Adrenal gland (tissue), 9 donors: ENCODE measurements at regions not wholly inside any gene's neighbourhood (a gene's known extent, or its start where the extent isn't known, plus 50 kb on each side); places are given as distances from the start of the nearest gene placed in this dataset.

Source experiments
- DNase-seq, 7 donors: peaks; one replicate each; pipeline ENCODE4 v3.0.0-alpha.2; 2019 to 2020
- H3K27ac ChIP-seq, 5 donors: fragments of 200-600 bp; sonication (generic) in 4 of 5; 1 replicate in 3 of 5; 2 replicates in 2 of 5; pipeline versions ENCODE4 v1.5.1 to v1.8.0; 2016 to 2020; ENCODE audit warnings: mild to moderate bottlenecking in 1 of 5
- H3K27me3 ChIP-seq: fragments of 200-600 bp; 2 replicates; pipeline ENCODE4 v1.8.0; 2021
- H3K36me3 ChIP-seq, 2 donors: fragments of 200-600 bp; replicated peaks in 1 of 2; 1 replicate in 1 of 2; 2 replicates in 1 of 2; pipeline versions ENCODE4 v1.5.1 to v1.8.0; 2018 to 2022
- H3K4me1 ChIP-seq, 2 donors: fragments of 200-600 bp; replicated peaks in 1 of 2; 1 replicate in 1 of 2; 2 replicates in 1 of 2; pipeline versions ENCODE4 v1.5.1 to v1.8.0; 2018 to 2021
- H3K4me3 ChIP-seq, 4 donors: fragments of 200-600 bp; sonication (generic) in 3 of 4; one replicate each; pipeline ENCODE4 v1.5.1; 2016 to 2018
- H3K9me3 ChIP-seq, 3 donors: fragments of 200-600 bp; sonication (generic) in 1 of 3; replicated peaks in 1 of 3; 1 replicate in 2 of 3; 2 replicates in 1 of 3; pipeline versions ENCODE4 v1.5.1 to v1.8.0; 2016 to 2021
- POLR2A ChIP-seq, 2 donors: fragments of 450-650 bp; IDR thresholded peaks; one replicate each; pipeline ENCODE4 v1.6.1; 2017; ENCODE audit warnings: antibody characterized with exemption in 2 of 2, mild to moderate bottlenecking in 2 of 2, moderate library complexity in 1 of 2
- WGBS, 4 donors: extraction: QIAGEN DNeasy Blood & Tissue Kit in 2 of 4; methylation state at CpG; one replicate each; pipeline versions ENCODE4 v1.1.5 to v1.1.7; 2013 to 2017; 5-methylcytosine and 5-hydroxymethylcytosine counted together
- intact Hi-C, 2 donors: fragments of 100-400 bp; cut with DNase I; formaldehyde crosslinking; loops; one replicate each; pipeline versions ENCODE4 v1.14.1 to v1.15.0; 2022 to 2023
- TF ChIP-seq, protein P1 (sequence below), 6 experiments: fragments of 450-650 bp in 4 of 6; fragments of 200-600 bp in 2 of 6; sonication (generic) in 1 of 6; IDR thresholded peaks; 1 replicate in 5 of 6; 2 replicates in 1 of 6; pipeline versions ENCODE4 v1.5.1 to v1.8.0; 2016 to 2021; ENCODE audit warnings: antibody characterized with exemption in 6 of 6, mild to moderate bottlenecking in 2 of 6, moderate library complexity in 1 of 6
- donor health status: healthy with polysubstance abuse.
- donor health status: Bipolar disorder and iron deficiency.
- donor health status: DM: yes; HTN: yes; CAD: no.
- donor health status: DM: no; HTN: no; CAD: no.
- donor health status: DM: no; HTN: no; CAD: no.

GRCh38 chr13:111418101-111418500, 97.7 kb downstream of the TEX29 start:
- H3K27me3 ChIP-seq, result no peaks in the 10 kb centered on the region
- H3K4me1 ChIP-seq, result no peaks in the 10 kb centered on the region
- 82 to 88% (median 85%) methylated on average over 5 to 6 of the region's 6 CpGs for WGBS, 4 donors
- intact Hi-C loops, result no loop called here
- H3K36me3 ChIP-seq, result no peaks in the 10 kb centered on the region
- no peaks in the 10 kb centered on the region for H3K9me3 ChIP-seq
- no peak overlapping the region for H3K27ac ChIP-seq
- H3K4me3 ChIP-seq, result no peak overlapping the region
- no peak for DNase-seq
- TF ChIP-seq, protein P1, sequence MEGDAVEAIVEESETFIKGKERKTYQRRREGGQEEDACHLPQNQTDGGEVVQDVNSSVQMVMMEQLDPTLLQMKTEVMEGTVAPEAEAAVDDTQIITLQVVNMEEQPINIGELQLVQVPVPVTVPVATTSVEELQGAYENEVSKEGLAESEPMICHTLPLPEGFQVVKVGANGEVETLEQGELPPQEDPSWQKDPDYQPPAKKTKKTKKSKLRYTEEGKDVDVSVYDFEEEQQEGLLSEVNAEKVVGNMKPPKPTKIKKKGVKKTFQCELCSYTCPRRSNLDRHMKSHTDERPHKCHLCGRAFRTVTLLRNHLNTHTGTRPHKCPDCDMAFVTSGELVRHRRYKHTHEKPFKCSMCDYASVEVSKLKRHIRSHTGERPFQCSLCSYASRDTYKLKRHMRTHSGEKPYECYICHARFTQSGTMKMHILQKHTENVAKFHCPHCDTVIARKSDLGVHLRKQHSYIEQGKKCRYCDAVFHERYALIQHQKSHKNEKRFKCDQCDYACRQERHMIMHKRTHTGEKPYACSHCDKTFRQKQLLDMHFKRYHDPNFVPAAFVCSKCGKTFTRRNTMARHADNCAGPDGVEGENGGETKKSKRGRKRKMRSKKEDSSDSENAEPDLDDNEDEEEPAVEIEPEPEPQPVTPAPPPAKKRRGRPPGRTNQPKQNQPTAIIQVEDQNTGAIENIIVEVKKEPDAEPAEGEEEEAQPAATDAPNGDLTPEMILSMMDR (IDR thresholded peaks at IDR 0.05), result no peak
- no peak for TF ChIP-seq POLR2A (IDR thresholded peaks at IDR 0.05)

GRCh38 chr13:111420113-111420876, 99.9 kb downstream of the TEX29 start:
- Histone ChIP-seq H3K4me1 (no peaks in the 10 kb centered on the region), H3K9me3 (no peaks in the 10 kb centered on the region), H3K36me3 (no peaks in the 10 kb centered on the region), H3K27ac (no peak overlapping the region), H3K4me3 (no peak overlapping the region), H3K27me3 (no peaks in the 10 kb centered on the region)
- 84 to 95% (median 88%) methylated on average over 15 to 20 of the region's 20 CpGs for WGBS, 4 donors
- intact Hi-C loops, result no loop called here
- no peak for TF ChIP-seq POLR2A (IDR thresholded peaks at IDR 0.05)
- TF ChIP-seq, protein P1 (IDR thresholded peaks at IDR 0.05), result no peak
- no peak for DNase-seq

DNA sequence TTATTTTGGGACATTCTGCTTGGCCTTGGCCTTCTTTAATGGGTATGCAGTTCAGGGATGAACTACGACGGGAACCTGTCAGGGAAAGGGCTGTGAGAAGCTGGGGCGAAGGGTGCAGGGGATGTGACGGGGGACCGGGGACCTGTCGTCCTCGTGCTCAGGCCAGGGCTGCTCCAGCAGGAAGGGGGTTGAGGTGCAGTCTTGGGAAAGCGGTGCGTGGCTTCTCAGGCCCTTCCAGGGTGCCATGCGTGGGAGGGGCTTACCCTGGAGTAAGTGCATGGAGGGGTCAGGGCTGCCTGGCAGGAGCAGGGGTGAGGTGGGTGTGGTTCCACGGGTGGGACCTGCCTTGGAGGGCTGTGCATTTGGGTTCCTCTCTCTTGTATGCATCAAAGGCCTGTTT, 100.8 kb downstream of the TEX29 start:
- H3K4me1 ChIP-seq, result no peaks in the 10 kb centered on the region
- H3K27ac ChIP-seq, result no peak overlapping the region
- TF ChIP-seq POLR2A (IDR thresholded peaks at IDR 0.05), result no peak
- TF ChIP-seq, protein P1 (IDR thresholded peaks at IDR 0.05), result no peak
- 72 to 85% (median 79%) methylated on average over 10 to 11 of the region's 11 CpGs for WGBS, 4 donors
- intact Hi-C loops, result no loop called here
- no peak for DNase-seq
- H3K27me3 ChIP-seq, result no peaks in the 10 kb centered on the region
- no peaks in the 10 kb centered on the region for H3K9me3 ChIP-seq
- no peak overlapping the region for H3K4me3 ChIP-seq
- H3K36me3 ChIP-seq, result no peaks in the 10 kb centered on the region

DNA sequence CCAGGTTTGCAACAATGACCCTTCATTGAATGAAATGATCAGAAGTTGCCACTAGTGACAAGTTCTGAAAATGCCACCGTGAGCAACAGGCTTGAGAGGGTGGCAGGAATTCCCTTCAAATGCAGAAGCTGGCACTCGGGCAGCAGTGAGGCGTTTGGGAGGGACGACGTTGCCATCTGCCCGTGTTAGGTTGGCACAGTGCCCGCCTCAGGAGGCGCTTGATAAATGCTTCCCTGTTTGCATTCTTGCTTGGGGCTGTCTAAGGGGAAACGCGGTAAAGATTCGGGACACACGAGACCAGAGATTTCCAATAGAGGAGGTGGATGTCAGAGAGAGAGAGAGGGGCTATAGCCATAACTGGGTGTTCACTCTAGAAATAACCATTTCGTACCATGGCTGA, 101.9 kb downstream of the TEX29 start:
- H3K36me3 ChIP-seq, result no peaks in the 10 kb centered on the region
- DNase-seq, result no peak
- intact Hi-C loops, result no loop called here
- no peak overlapping the region for H3K4me3 ChIP-seq
- no peaks in the 10 kb centered on the region for H3K4me1 ChIP-seq
- H3K27me3 ChIP-seq, result no peaks in the 10 kb centered on the region
- TF ChIP-seq, protein P1 (IDR thresholded peaks at IDR 0.05), result no peak
- TF ChIP-seq POLR2A (IDR thresholded peaks at IDR 0.05), result no peak
- H3K9me3 ChIP-seq, result no peaks in the 10 kb centered on the region
- 69 to 77% (median 74%) methylated on average over 13 of the region's 13 CpGs for WGBS, 4 donors
- H3K27ac ChIP-seq, result no peak overlapping the region
